RWPE2 (cell line): ENCODE measurements at regions not wholly inside any gene's neighbourhood (a gene's known extent, or its start where the extent isn't known, plus 50 kb on each side); places are given as distances from the start of the nearest gene placed in this dataset.

Source experiments
- ATAC-seq: fragments of 200-7000 bp; cut with Tn5 transposase; 3 replicates; pipeline ENCODE4 v1.9.1; 2021; ENCODE audit warnings: low read depth
- DNase-seq: peaks from one replicate; pipeline ENCODE4 v3.0.0-alpha.2; 2020; ENCODE audit warnings: low spot score
- H3K27ac ChIP-seq: fragments of 450-650 bp; 2 replicates; pipeline ENCODE4 v1.5.1; 2017; ENCODE audit warnings: mild to moderate bottlenecking; ENCODE audit not compliant: poor library complexity, severe bottlenecking
- H3K27me3 ChIP-seq: fragments of 250-450 bp; sonication (Bioruptor Pico); 2 replicates; pipeline ENCODE4 v1.5.1; 2021; ENCODE audit warnings: mild to moderate bottlenecking, moderate library complexity; ENCODE audit not compliant: insufficient read depth, poor library complexity, severe bottlenecking
- H3K36me3 ChIP-seq: fragments of 250-450 bp; sonication (Bioruptor Pico); 2 replicates; pipeline ENCODE4 v1.5.1; 2020; ENCODE audit warnings: low read depth, mild to moderate bottlenecking, moderate library complexity
- H3K4me1 ChIP-seq: fragments of 250-450 bp; sonication (Bioruptor Pico); 2 replicates; pipeline ENCODE4 v1.5.1; 2021; ENCODE audit warnings: mild to moderate bottlenecking, moderate library complexity; ENCODE audit not compliant: insufficient read depth, poor library complexity, severe bottlenecking
- H3K4me3 ChIP-seq: fragments of 250-450 bp; sonication (Bioruptor Pico); 2 replicates; pipeline ENCODE4 v1.5.1; 2021; ENCODE audit warnings: mild to moderate bottlenecking, moderate library complexity; ENCODE audit not compliant: severe bottlenecking
- H3K9me3 ChIP-seq: fragments of 250-450 bp; sonication (Bioruptor Pico); 2 replicates; pipeline ENCODE4 v1.5.1; 2021; ENCODE audit warnings: mild to moderate bottlenecking, moderate library complexity; ENCODE audit not compliant: severe bottlenecking
- CTCF ChIP-seq: fragments of 450-650 bp; IDR thresholded peaks from one replicate; pipeline ENCODE4 v1.5.1; 2017; ENCODE audit warnings: mild to moderate bottlenecking, moderate library complexity; ENCODE audit not compliant: poor library complexity, severe bottlenecking

DNA sequence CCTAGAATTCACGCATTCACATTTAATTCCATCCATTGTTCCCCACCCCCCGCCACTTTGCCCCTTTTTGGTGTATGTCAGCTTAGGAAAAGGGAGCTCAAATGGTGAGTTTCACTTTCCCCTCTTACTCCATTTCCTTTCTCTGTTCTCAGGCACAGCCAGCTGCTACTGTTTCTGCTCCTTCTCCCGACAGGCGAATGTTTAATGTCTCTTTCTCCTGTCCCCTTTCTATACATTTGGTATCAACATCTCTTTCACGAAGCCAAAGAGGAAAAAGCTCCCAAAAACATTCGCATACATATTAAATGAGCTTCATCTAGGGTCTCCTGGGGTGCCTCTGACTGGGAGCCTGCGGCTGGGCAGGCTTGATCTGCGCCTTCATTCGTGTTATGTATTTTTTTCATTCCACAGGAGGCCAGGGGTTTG is 124.2 kb upstream of the SATB2 start:
- DNase-seq (no peak), ATAC-seq (no peak)
- H3K27me3 ChIP-seq, result peaks cover 5% of the 10 kb centered on the region
- no peak for TF ChIP-seq CTCF
- H3K4me1 ChIP-seq, result no peaks in the 10 kb centered on the region
- no peak overlapping the region for H3K27ac ChIP-seq
- no peaks in the 10 kb centered on the region for H3K36me3 ChIP-seq
- no peak overlapping the region for H3K4me3 ChIP-seq
- H3K9me3 ChIP-seq, result no peaks in the 10 kb centered on the region

DNA sequence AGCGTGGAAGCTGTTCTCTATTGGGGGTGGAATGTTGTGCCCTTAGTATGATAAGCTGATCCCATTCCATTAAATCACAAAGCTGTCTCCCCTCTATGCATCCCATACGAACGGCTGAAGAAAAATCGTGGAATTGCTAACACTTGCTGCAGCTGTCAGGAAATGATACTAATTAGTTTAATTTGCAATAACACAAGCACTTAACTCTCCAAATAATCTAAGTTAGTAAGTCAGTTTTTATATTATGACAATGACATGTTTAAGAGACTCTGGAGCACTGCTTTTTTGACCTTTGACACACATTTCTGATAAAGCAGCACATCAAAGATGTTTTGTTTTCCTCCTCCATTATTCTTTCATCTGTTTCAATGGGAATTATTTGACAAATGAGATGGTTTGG is 123.7 kb upstream of the SATB2 start:
- H3K4me3 ChIP-seq, result no peak overlapping the region
- no peak for TF ChIP-seq CTCF
- peaks cover 5% of the 10 kb centered on the region for H3K27me3 ChIP-seq
- no peak for ATAC-seq
- DNase-seq, result no peak
- no peak overlapping the region for H3K27ac ChIP-seq
- H3K9me3 ChIP-seq, result no peaks in the 10 kb centered on the region
- no peaks in the 10 kb centered on the region for H3K36me3 ChIP-seq
- no peaks in the 10 kb centered on the region for H3K4me1 ChIP-seq

- H3K27me3 ChIP-seq, result peaks cover 3% of the 10 kb centered on the region
- no peak for TF ChIP-seq CTCF
- H3K4me1 ChIP-seq, result no peaks in the 10 kb centered on the region
- H3K27ac ChIP-seq, result no peak overlapping the region
- H3K4me3 ChIP-seq, result no peak overlapping the region
- DNase-seq, result no peak
- no peak for ATAC-seq
- H3K36me3 ChIP-seq, result no peaks in the 10 kb centered on the region
- no peaks in the 10 kb centered on the region for H3K9me3 ChIP-seq
Measured at GRCh38 chr2:199575416-199575815, 117.7 kb upstream of the SATB2 start.

DNA sequence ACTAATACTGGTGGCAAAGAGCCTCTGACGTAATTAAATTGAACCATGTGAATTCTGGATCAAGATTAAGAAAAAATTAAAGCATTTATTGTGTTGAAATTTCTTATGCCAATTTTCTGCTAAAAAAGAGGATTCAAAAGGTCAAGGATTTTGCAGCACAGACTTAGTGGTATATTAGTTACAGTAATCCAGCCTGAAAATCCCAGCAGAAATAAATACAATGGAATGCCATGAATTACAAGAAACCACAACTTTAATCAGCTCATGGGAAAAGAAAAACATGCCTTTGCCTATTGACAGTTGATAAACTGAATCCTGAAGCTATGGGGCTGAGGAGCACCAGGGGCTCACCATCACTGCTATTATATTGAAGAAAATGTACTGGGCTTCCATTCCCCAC is 114.8 kb upstream of the SATB2 start:
- H3K27me3 ChIP-seq, result peaks cover 3% of the 10 kb centered on the region
- H3K4me3 ChIP-seq, result no peak overlapping the region
- no peak overlapping the region for H3K27ac ChIP-seq
- no peaks in the 10 kb centered on the region for H3K36me3 ChIP-seq
- no peak for DNase-seq
- no peak for TF ChIP-seq CTCF
- H3K9me3 ChIP-seq, result no peaks in the 10 kb centered on the region
- H3K4me1 ChIP-seq, result peaks cover 7% of the 10 kb centered on the region
- no peak for ATAC-seq

- no peak for DNase-seq
- H3K27ac ChIP-seq, result no peak overlapping the region
- peaks cover 7% of the 10 kb centered on the region for H3K4me1 ChIP-seq
- peaks cover 3% of the 10 kb centered on the region for H3K27me3 ChIP-seq
- no peaks in the 10 kb centered on the region for H3K36me3 ChIP-seq
- no peak for ATAC-seq
- H3K4me3 ChIP-seq, result no peak overlapping the region
- no peaks in the 10 kb centered on the region for H3K9me3 ChIP-seq
- no peak for TF ChIP-seq CTCF
Measured at GRCh38 chr2:199570934-199571333, 113.2 kb upstream of the SATB2 start.
